Loucy (cell line): ENCODE measurements at regions not wholly inside any gene's neighbourhood (a gene's known extent, or its start where the extent isn't known, plus 50 kb on each side); places are given as distances from the start of the nearest gene placed in this dataset.

ENCODE experiments used
- EZH2phosphoT487 ChIP-seq: fragments of 200-600 bp; IDR thresholded peaks from 2 replicates; pipeline ENCODE4 v1.6.1; 2018; ENCODE audit warnings: antibody characterized with exemption, mild to moderate bottlenecking, moderate library complexity, borderline replicate concordance
- TF ChIP-seq, protein P1 (sequence below): fragments of 200-600 bp; sonication (generic); conservative IDR thresholded peaks from 2 replicates; pipeline ENCODE4 v1.5.1; 2014; ENCODE audit warnings: mild to moderate bottlenecking, antibody characterized with exemption, low read length

DNA sequence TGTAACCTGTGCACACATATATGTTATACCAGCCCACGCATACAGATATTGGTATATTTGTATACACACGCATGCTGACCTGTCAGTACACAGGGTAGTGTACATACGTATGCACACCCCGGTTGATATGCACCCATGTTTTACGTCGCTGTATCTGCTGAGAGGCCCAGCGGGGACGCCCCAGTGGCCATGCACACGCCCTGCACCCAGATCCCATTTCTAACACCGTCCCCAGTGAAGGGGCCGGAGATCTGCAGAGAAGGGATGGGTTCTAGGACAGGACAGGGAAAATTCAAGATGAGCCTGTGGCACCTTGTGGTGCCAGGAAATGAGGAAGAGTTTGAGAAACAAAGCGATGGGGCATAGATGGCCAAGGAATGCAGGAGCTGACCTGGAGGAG is 57.2 kb upstream of the TTC34 start:
- TF ChIP-seq, protein P1, sequence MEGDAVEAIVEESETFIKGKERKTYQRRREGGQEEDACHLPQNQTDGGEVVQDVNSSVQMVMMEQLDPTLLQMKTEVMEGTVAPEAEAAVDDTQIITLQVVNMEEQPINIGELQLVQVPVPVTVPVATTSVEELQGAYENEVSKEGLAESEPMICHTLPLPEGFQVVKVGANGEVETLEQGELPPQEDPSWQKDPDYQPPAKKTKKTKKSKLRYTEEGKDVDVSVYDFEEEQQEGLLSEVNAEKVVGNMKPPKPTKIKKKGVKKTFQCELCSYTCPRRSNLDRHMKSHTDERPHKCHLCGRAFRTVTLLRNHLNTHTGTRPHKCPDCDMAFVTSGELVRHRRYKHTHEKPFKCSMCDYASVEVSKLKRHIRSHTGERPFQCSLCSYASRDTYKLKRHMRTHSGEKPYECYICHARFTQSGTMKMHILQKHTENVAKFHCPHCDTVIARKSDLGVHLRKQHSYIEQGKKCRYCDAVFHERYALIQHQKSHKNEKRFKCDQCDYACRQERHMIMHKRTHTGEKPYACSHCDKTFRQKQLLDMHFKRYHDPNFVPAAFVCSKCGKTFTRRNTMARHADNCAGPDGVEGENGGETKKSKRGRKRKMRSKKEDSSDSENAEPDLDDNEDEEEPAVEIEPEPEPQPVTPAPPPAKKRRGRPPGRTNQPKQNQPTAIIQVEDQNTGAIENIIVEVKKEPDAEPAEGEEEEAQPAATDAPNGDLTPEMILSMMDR = no peak
- TF ChIP-seq EZH2phosphoT487 = no peak
